HUES64 (cell line): ENCODE measurements at regions not wholly inside any gene's neighbourhood (a gene's known extent, or its start where the extent isn't known, plus 50 kb on each side); places are given as distances from the start of the nearest gene placed in this dataset.
"Not testable (repeated sequence)": the region's sequence is repeated elsewhere in the genome, so short reads cannot be mapped to it uniquely, and the experiment has no call there.

ENCODE experiments used
- H3K27ac ChIP-seq: 2 replicates; pipeline ENCODE4 v1.7.0; 2013; ENCODE audit warnings: low read depth, low read length, inconsistent platforms
- H3K27me3 ChIP-seq: 2 replicates; pipeline ENCODE4 v1.6.1; 2013; ENCODE audit warnings: mild to moderate bottlenecking, low read length; ENCODE audit not compliant: insufficient read depth
- H3K36me3 ChIP-seq: 2 replicates; pipeline ENCODE4 v1.6.1; 2013; ENCODE audit warnings: mild to moderate bottlenecking, low read length; ENCODE audit not compliant: insufficient read depth
- H3K4me1 ChIP-seq: 2 replicates; pipeline ENCODE4 v1.6.1; 2013; ENCODE audit warnings: mild to moderate bottlenecking, low read length, moderate library complexity; ENCODE audit not compliant: insufficient read depth
- H3K4me3 ChIP-seq: 2 replicates; pipeline ENCODE4 v1.5.1; 2013; ENCODE audit warnings: mild to moderate bottlenecking, low read length, moderate library complexity
- H3K9ac ChIP-seq: 2 replicates; pipeline ENCODE4 v1.6.1; 2013; ENCODE audit warnings: mild to moderate bottlenecking, low read depth, low read length
- H3K9me3 ChIP-seq: 2 replicates; pipeline ENCODE4 v1.6.1; 2013; ENCODE audit warnings: low read depth, low read length; ENCODE audit not compliant: insufficient read depth
- WGBS: fragments of 150-250, 120-280 bp; methylation state at CpG from one replicate; pipeline ENCODE4 v1.1.7; 2013; ENCODE audit warnings: missing lambda C conversion rate; 5-methylcytosine and 5-hydroxymethylcytosine counted together

DNA sequence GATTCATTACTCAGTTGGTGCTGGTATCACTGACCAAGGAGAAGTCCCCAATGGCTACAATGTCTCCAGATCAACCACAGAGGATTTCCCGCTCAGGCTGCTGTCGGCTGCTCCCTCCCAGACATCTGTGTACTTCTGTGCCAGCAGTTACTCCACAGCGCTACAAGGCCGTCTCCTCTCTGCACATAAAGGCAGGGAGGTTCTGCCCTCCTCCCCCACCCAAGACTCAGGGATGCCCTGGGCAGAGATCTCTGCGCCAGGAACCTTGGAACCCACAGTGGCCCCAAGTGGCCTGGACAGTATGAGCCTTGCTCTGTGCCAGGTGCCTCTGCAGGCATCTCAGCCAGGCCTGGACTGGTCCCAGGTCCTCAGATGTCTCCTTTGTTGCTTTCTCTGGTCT, 193.4 kb upstream of the PRSS58 start:
- Histone ChIP-seq H3K9me3 (no peaks in the 10 kb centered on the region), H3K27me3 (no peaks in the 10 kb centered on the region), H3K4me1 (no peaks in the 10 kb centered on the region), H3K9ac (no peak overlapping the region), H3K27ac (no peak overlapping the region), H3K36me3 (no peaks in the 10 kb centered on the region), H3K4me3 (no peak overlapping the region)
- 92% methylated on average over 5 of the region's 5 CpGs for WGBS

DNA sequence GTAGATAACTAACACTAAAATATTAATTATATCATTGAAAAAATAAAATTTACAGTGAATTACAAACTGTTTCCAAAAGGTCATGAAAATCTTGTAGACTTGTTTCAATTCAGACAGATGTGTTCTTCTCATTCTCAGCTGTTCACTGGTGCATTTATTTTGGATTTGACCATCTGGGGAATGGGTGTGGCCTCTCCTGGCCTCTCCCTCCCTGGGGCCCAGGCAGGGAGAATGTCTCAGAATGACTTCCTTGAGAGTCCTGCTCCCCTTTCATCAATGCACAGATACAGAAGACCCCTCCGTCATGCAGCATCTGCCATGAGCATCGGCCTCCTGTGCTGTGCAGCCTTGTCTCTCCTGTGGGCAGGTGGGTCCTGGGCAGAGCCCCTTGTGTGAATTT, 192.8 kb upstream of the PRSS58 start:
- Histone ChIP-seq H3K36me3 (no peaks in the 10 kb centered on the region), H3K4me3 (no peak overlapping the region), H3K9me3 (no peaks in the 10 kb centered on the region), H3K9ac (no peak overlapping the region), H3K27me3 (no peaks in the 10 kb centered on the region), H3K27ac (no peak overlapping the region), H3K4me1 (no peaks in the 10 kb centered on the region)
- 97% methylated on average over 2 of the region's 2 CpGs for WGBS

GRCh38 chr7:142450206-142450605, 192.3 kb upstream of the PRSS58 start:
- H3K36me3 ChIP-seq = no peaks in the 10 kb centered on the region
- no peak overlapping the region for H3K9ac ChIP-seq
- H3K27me3 ChIP-seq = no peaks in the 10 kb centered on the region
- no peaks in the 10 kb centered on the region for H3K9me3 ChIP-seq
- WGBS = 85% methylated on average over 8 of the region's 8 CpGs
- no peak overlapping the region for H3K4me3 ChIP-seq
- H3K4me1 ChIP-seq = no peaks in the 10 kb centered on the region
- no peak overlapping the region for H3K27ac ChIP-seq

- not testable (repeated sequence) for H3K27ac ChIP-seq, H3K4me3 ChIP-seq, H3K27me3 ChIP-seq, H3K36me3 ChIP-seq, H3K9ac ChIP-seq, H3K9me3 ChIP-seq, H3K4me1 ChIP-seq
- 91% methylated on average over 8 of the region's 8 CpGs for WGBS
Measured at GRCh38 chr7:142448857-142449256, 191.0 kb upstream of the PRSS58 start.

- H3K9me3 ChIP-seq = no peaks in the 10 kb centered on the region
- H3K4me1 ChIP-seq = peaks cover 6% of the 10 kb centered on the region; the same call in 1 of the 2 replicates
- H3K9ac ChIP-seq = no peak overlapping the region
- WGBS = 100% methylated on average over 2 of the region's 2 CpGs
- H3K27ac ChIP-seq = no peak overlapping the region
- no peaks in the 10 kb centered on the region for H3K36me3 ChIP-seq
- no peaks in the 10 kb centered on the region for H3K27me3 ChIP-seq
- H3K4me3 ChIP-seq = no peak overlapping the region
Measured at GRCh38 chr7:142447762-142448161, 189.9 kb upstream of the PRSS58 start.

DNA sequence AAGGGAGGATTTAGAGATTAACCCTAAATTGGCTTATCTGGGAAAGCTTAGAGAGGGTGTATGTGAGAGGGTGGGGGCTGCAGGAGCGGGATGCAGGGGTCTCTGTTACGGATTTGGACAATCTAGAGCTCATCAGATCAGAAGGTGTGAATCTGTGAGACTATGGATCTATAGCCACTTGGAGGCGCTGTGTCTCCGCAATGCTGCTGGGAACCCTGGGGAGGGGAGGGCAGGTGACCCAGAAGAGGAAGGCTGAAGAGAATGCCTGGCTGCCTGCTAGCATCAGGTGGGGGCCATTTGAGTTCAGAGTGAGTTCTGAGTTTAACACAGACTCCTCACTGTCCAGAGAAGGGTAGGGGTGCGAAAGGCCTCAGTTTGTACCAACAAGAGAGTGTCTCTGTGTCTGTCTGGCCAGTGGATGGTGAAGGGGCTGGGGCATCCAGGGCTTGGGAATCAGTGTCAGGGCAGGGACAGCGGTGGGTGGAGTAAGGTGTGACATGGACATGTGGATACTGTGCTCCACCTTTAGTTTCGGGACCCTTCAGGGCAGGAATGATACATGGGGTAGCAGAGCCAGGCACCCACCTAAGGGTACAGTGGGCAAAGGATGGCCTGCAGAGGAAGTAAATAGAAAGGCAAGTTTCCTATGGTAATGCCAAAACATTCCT, 187.3 kb upstream of the PRSS58 start:
- no peak overlapping the region for H3K9ac ChIP-seq
- 66% methylated on average over 7 of the region's 7 CpGs for WGBS

GRCh38 chr7:142443216-142444010, 185.6 kb upstream of the PRSS58 start:
- 89% methylated on average over 4 of the region's 5 CpGs for WGBS

More for the DNA sequence above, 187.3 kb upstream of the PRSS58 start:
- Histone ChIP-seq H3K4me3 (no peak overlapping the region), H3K9me3 (no peaks in the 10 kb centered on the region), H3K27ac (no peak overlapping the region), H3K27me3 (no peaks in the 10 kb centered on the region), H3K36me3 (no peaks in the 10 kb centered on the region), H3K4me1 (peaks cover 20% of the 10 kb centered on the region)

DNA sequence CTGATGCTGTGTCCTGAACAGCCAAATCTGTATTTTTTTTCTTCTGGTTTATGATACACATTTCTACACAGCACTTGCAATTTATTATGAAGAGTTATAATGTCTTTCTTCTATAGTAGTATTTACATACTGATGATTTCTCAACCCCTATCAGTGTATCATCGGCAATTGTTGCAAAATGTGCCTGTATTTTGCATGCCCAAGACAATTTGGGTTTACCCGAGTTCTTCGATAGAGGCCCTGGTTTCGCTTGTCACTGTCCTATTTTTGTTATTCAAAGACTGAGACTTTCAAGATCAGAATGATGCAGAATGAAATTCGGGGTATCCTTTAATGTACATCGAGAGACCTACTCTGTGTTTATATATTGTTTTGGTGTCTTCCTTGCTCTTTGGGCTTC, 184.5 kb upstream of the PRSS58 start:
- peaks cover 28% of the 10 kb centered on the region for H3K4me1 ChIP-seq
- no peaks in the 10 kb centered on the region for H3K27me3 ChIP-seq
- H3K36me3 ChIP-seq = no peaks in the 10 kb centered on the region
- no peak overlapping the region for H3K4me3 ChIP-seq
- H3K9ac ChIP-seq = no peak overlapping the region
- no peaks in the 10 kb centered on the region for H3K9me3 ChIP-seq
- no peak overlapping the region for H3K27ac ChIP-seq
- 97% methylated on average over 6 of the region's 6 CpGs for WGBS

More at GRCh38 chr7:142443216-142444010, 185.6 kb upstream of the PRSS58 start:
- no peaks in the 10 kb centered on the region for H3K9me3 ChIP-seq
- no peak overlapping the region for H3K9ac ChIP-seq
- H3K27ac ChIP-seq = no peak overlapping the region
- no peaks in the 10 kb centered on the region for H3K36me3 ChIP-seq
- H3K4me1 ChIP-seq = peaks cover 27% of the 10 kb centered on the region
- no peak overlapping the region for H3K4me3 ChIP-seq
- no peaks in the 10 kb centered on the region for H3K27me3 ChIP-seq

GRCh38 chr7:142440906-142441411, 183.1 kb upstream of the PRSS58 start:
- Histone ChIP-seq H3K27me3 (no peaks in the 10 kb centered on the region), H3K9ac (peak overlapping the region; percentile 25; the same call in 1 of the 2 replicates), H3K27ac (no peak overlapping the region; the same call in 1 of the 2 replicates), H3K4me1 (peaks cover 28% of the 10 kb centered on the region), H3K36me3 (no peaks in the 10 kb centered on the region), H3K9me3 (no peaks in the 10 kb centered on the region), H3K4me3 (no peak overlapping the region)
- WGBS = 76% methylated on average over 9 of the region's 9 CpGs

DNA sequence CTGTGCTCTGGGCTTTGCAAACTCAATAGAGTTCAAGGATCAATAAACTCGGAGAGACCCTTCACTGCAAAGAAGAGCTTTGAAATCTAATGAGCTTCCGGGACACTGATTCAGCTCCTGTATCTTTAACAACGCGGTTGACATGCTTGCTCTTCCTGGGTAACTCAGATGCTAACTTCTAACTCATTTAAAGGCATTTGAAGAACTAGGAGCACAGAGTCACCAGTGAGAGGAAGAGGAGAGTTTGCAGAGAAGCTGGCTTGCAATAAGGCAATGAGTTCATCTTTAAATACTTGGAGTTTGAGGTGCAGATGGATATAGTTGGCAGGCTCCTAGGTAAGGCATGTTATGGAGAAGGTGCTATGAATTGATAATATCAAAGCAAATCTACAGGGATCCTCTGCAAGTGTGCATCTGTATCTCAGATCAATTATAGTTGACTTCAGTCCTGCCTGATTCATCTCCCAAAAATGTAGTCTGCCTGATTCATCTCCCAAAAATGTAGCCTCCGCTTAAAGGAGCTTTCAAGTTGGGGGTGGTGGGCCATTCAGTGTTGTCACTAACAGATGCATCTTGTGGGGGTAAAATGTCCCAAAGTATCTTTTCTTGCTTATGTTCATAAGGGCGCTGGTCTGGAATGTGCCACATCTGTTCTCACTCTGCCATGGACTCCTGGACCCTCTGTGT, 182.5 kb upstream of the PRSS58 start:
- Histone ChIP-seq H3K4me1 (peaks cover 28% of the 10 kb centered on the region), H3K9ac (peak overlapping the region; percentile 17; the same call in 1 of the 2 replicates), H3K27me3 (no peaks in the 10 kb centered on the region), H3K36me3 (no peaks in the 10 kb centered on the region), H3K27ac (peak overlapping the region; percentile 32; the same call in 1 of the 2 replicates), H3K9me3 (no peaks in the 10 kb centered on the region), H3K4me3 (no peak overlapping the region)
- WGBS = 67% methylated on average over 6 of the region's 6 CpGs

DNA sequence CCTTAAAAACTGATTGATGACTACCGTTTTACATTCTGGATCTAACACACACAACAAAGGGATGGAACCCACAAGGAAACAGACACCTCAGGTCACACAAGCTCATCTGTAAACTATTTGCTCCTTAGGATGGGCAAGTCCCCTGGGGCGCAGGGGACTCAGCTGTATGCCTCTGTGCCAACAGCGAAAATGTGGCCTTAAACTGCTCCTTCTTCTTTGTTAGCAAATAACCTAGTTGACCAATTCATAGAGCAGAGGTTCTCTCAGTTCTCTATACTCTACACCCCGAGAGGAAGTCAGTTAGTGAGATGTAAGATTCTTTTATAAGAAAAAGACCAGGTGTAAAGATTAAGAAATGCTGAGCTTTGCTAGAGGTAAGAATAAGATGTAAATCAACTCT, 181.9 kb upstream of the PRSS58 start:
- Histone ChIP-seq H3K27ac (peak overlapping the region; percentile 32; the same call in 1 of the 2 replicates), H3K27me3 (no peaks in the 10 kb centered on the region), H3K4me3 (no peak overlapping the region), H3K9me3 (no peaks in the 10 kb centered on the region), H3K36me3 (no peaks in the 10 kb centered on the region), H3K4me1 (peaks cover 26% of the 10 kb centered on the region), H3K9ac (no peak overlapping the region)
- WGBS = 96% methylated on average over 3 of the region's 4 CpGs
